Kidney (tissue), 13 donors: ENCODE measurements at regions not wholly inside any gene's neighbourhood (a gene's known extent, or its start where the extent isn't known, plus 50 kb on each side); places are given as distances from the start of the nearest gene placed in this dataset.
"Not testable (repeated sequence)": the region's sequence is repeated elsewhere in the genome, so short reads cannot be mapped to it uniquely, and the experiment has no call there.

ENCODE experiments used
- DNase-seq, 5 donors: peaks; one replicate each; pipeline ENCODE4 v3.0.0-alpha.2; 2013 to 2020
- FAIRE-seq: peaks from 2 replicates; lab custom pipeline; 2012; peaks lifted over from hg19 to GRCh38; lab: Jason Lieb, UNC
- H3K27ac ChIP-seq, 2 donors: one replicate each; pipeline ENCODE4 v1.7.0; 2013; ENCODE audit warnings: low read depth in 2 of 2, low read length in 2 of 2, inconsistent platforms in 1 of 2
- H3K27me3 ChIP-seq: one replicate; pipeline ENCODE4 v1.7.1; 2013; ENCODE audit warnings: low read length, inconsistent platforms; ENCODE audit not compliant: control insufficient read depth, insufficient read depth
- H3K36me3 ChIP-seq, 3 donors: one replicate each; pipeline versions ENCODE4 v1.7.0 to v1.7.1; 2013; ENCODE audit warnings: low read length in 3 of 3, control low read depth in 1 of 3, inconsistent platforms in 1 of 3; ENCODE audit not compliant: insufficient read depth in 3 of 3, control insufficient read depth in 2 of 3
- H3K4me1 ChIP-seq, 3 donors: one replicate each; pipeline versions ENCODE4 v1.7.0 to v1.7.1; 2013; ENCODE audit warnings: low read length in 3 of 3, inconsistent platforms in 1 of 3, low read depth in 1 of 3; ENCODE audit not compliant: control insufficient read depth in 2 of 3, insufficient read depth in 2 of 3
- H3K4me3 ChIP-seq, 3 donors: one replicate each; pipeline versions ENCODE4 v1.7.0 to v1.8.1; 2013; ENCODE audit warnings: low read length in 3 of 3, control low read depth in 1 of 3, inconsistent platforms in 1 of 3
- H3K9ac ChIP-seq, 3 donors: one replicate each; pipeline versions ENCODE4 v1.7.0 to v1.7.1; 2013; ENCODE audit warnings: low read length in 3 of 3, control low read depth in 1 of 3, inconsistent platforms in 1 of 3
- H3K9me3 ChIP-seq, 3 donors: one replicate each; pipeline versions ENCODE4 v1.7.0 to v1.7.1; 2013; ENCODE audit warnings: low read length in 3 of 3, control low read depth in 1 of 3, inconsistent platforms in 1 of 3; ENCODE audit not compliant: control insufficient read depth in 2 of 3, insufficient read depth in 1 of 3
- CTCF ChIP-seq: IDR thresholded peaks from 3 replicates; pipeline ENCODE4 v1.5.1; 2012; ENCODE audit warnings: mild to moderate bottlenecking, moderate library complexity, borderline replicate concordance; ENCODE audit not compliant: insufficient read depth; ENCODE audit errors: extremely low read depth
- intact Hi-C: fragments of 100-400 bp; cut with DNase I; formaldehyde crosslinking; loops from one replicate; pipeline ENCODE4 v1.11.1; 2022
- donor health status: control.
- donor health status: control.
- donor health status: control.
- donor health status: control.
- donor health status: control.
- donor health status: DM: yes; HTN: yes; CAD: no.
- donor health status: Normal renal cell carcinoma (clear cell type).

DNA sequence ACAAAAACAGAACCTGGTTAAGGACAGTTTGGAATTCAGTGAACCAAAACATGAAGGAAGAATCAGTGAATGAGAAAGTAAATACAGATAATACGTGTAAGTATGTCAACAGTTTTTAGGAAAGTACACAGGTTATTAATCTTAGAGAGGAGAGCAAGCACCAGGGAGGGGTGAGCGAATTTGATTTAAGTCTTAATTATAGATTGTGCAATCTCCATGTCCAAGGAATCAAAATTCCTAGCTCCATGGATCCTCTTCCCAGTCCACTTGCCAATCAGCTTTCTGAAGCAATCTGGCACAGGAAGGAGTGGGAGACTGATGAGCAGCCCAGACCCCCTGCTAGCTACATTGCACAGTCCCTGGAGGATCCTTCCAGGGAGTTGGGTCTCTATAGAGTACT, 346.4 kb downstream of the SETD4 start:
- Histone ChIP-seq H3K36me3 (no peaks in the 10 kb centered on the region), H3K4me3 (no peak overlapping the region), H3K4me1 (no peaks in the 10 kb centered on the region), H3K27me3 (no peaks in the 10 kb centered on the region), H3K9me3 (no peaks in the 10 kb centered on the region), H3K27ac (no peak overlapping the region), H3K9ac (no peak overlapping the region)
- no peak for DNase-seq
- intact Hi-C loops, result no loop called here
- no peak for TF ChIP-seq CTCF
- FAIRE-seq, result no peak

GRCh38 chr21:35711661-35712060, 348.7 kb downstream of the SETD4 start:
- Histone ChIP-seq H3K9me3 (no peaks in the 10 kb centered on the region), H3K4me3 (no peak overlapping the region), H3K27ac (no peak overlapping the region), H3K36me3 (no peaks in the 10 kb centered on the region), H3K4me1 (no peaks in the 10 kb centered on the region), H3K9ac (no peak overlapping the region), H3K27me3 (no peaks in the 10 kb centered on the region)
- no peak for FAIRE-seq
- intact Hi-C loops, result no loop called here
- no peak for DNase-seq
- TF ChIP-seq CTCF, result no peak

DNA sequence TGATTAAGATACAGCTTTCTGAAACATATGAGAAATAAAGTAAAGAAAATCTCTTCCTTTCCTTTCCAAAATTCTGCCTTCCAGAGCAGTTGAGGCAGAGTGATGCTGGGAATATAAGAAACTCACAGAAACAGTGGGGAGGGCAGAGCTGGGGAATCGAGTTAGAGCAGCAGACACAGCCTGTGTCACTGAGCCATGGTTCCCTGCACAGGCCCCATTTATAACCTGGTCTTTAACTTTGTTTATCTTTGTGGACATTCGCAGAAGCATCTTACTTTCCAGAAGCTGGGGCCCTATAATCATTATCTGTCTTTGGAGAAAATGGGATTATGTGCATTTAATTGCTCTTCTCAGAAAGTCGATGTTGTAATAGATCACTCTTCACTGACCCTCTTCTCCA, 349.1 kb downstream of the SETD4 start:
- DNase-seq, result no peak
- Histone ChIP-seq H3K4me1 (no peaks in the 10 kb centered on the region), H3K27me3 (no peaks in the 10 kb centered on the region), H3K36me3 (no peaks in the 10 kb centered on the region), H3K4me3 (no peak overlapping the region), H3K9me3 (no peaks in the 10 kb centered on the region), H3K9ac (no peak overlapping the region), H3K27ac (no peak overlapping the region)
- TF ChIP-seq CTCF, result no peak
- intact Hi-C loops, result no loop called here
- FAIRE-seq, result no peak

- intact Hi-C loops, H3K9ac ChIP-seq, DNase-seq, H3K4me3 ChIP-seq, H3K36me3 ChIP-seq, H3K4me1 ChIP-seq, H3K27ac ChIP-seq, H3K27me3 ChIP-seq, H3K9me3 ChIP-seq, FAIRE-seq: not testable (repeated sequence)
Observed at GRCh38 chr21:35709990-35710389, 350.3 kb downstream of the SETD4 start.
